HG03558 (cell line): ENCODE measurements at regions not wholly inside any gene's neighbourhood (a gene's known extent, or its start where the extent isn't known, plus 50 kb on each side); places are given as distances from the start of the nearest gene placed in this dataset.

Experiments used
- ATAC-seq: cut with Tn5 transposase; IDR thresholded peaks from one replicate; pipeline ENCODE4 v1.9.1; 2021; ENCODE audit warnings: moderate number of reproducible peaks; ENCODE audit not compliant: unreplicated experiment; ENCODE audit errors: extremely low read depth

GRCh38 chr1:94326329-94326728, 88.9 kb upstream of the ARHGAP29 start:
- no peak for ATAC-seq

GRCh38 chr1:94325377-94326302, 88.3 kb upstream of the ARHGAP29 start:
- no peak for ATAC-seq

GRCh38 chr1:94324178-94324544, 86.8 kb upstream of the ARHGAP29 start:
- no peak for ATAC-seq

GRCh38 chr1:94323311-94324177, 86.2 kb upstream of the ARHGAP29 start:
- no peak for ATAC-seq

- no peak for ATAC-seq
Measured at GRCh38 chr1:94322696-94323095, 85.3 kb upstream of the ARHGAP29 start.

- no peak for ATAC-seq
Measured at GRCh38 chr1:94321662-94322061, 84.3 kb upstream of the ARHGAP29 start.

- no peak for ATAC-seq
Measured at GRCh38 chr1:94319319-94320102, 82.1 kb upstream of the ARHGAP29 start.

- no peak for ATAC-seq
Measured at GRCh38 chr1:94318505-94319030, 81.2 kb upstream of the ARHGAP29 start.

- no peak for ATAC-seq
Measured at GRCh38 chr1:94317790-94318188, 80.4 kb upstream of the ARHGAP29 start.

- ATAC-seq = no peak
Measured at GRCh38 chr1:94316836-94317789, 79.7 kb upstream of the ARHGAP29 start.

- ATAC-seq = no peak
Measured at GRCh38 chr1:94316183-94316582, 78.8 kb upstream of the ARHGAP29 start.

GRCh38 chr1:94315552-94316116, 78.2 kb upstream of the ARHGAP29 start:
- ATAC-seq = no peak

- ATAC-seq = no peak
Measured at GRCh38 chr1:94314222-94314858, 77.0 kb upstream of the ARHGAP29 start.

- no peak for ATAC-seq
Measured at GRCh38 chr1:94310570-94311270, 73.3 kb upstream of the ARHGAP29 start.

GRCh38 chr1:94309829-94310569, 72.6 kb upstream of the ARHGAP29 start:
- no peak for ATAC-seq

- ATAC-seq = no peak
Measured at GRCh38 chr1:94309216-94309615, 71.8 kb upstream of the ARHGAP29 start.

- no peak for ATAC-seq
Measured at GRCh38 chr1:94306521-94306920, 69.1 kb upstream of the ARHGAP29 start.
